Uterus (tissue), 2 donors: ENCODE measurements at regions not wholly inside any gene's neighbourhood (a gene's known extent, or its start where the extent isn't known, plus 50 kb on each side); places are given as distances from the start of the nearest gene placed in this dataset.

Experiments
- POLR2A ChIP-seq, 2 donors: fragments of 450-650 bp; IDR thresholded peaks; one replicate each; pipeline ENCODE4 v1.6.1; 2016; ENCODE audit warnings: antibody characterized with exemption in 2 of 2, mild to moderate bottlenecking in 1 of 2, moderate library complexity in 1 of 2
- TF ChIP-seq, protein P1 (sequence below), 4 experiments: fragments of 200-600 bp in 2 of 4; fragments of 450-650 bp in 2 of 4; sonication (generic) in 2 of 4; IDR thresholded peaks; one replicate each; pipeline ENCODE4 v1.5.1; 2016 to 2019; ENCODE audit warnings: antibody characterized with exemption in 4 of 4, mild to moderate bottlenecking in 2 of 4, moderate library complexity in 1 of 4

DNA sequence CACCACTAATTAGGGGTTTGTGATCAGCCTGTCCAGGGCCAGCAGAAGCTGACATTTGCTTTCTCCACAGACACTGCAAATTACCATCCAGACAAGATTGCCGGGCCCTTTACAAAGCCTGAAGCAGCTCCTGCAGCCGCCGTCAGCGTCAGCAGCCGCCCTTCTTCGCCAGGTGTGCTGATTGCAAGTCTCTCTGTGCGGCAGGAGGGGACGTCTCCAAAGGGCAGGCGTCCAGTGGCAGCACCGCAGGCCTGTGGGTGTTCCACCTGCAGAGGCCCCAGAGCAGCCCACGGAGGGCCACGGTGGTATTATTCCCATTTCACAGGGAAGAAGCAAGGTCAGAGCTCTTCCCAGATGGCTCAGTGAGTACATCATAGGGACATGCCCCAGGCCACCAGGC is 108.0 kb upstream of the PPP1R26 start:
- TF ChIP-seq, protein P1, sequence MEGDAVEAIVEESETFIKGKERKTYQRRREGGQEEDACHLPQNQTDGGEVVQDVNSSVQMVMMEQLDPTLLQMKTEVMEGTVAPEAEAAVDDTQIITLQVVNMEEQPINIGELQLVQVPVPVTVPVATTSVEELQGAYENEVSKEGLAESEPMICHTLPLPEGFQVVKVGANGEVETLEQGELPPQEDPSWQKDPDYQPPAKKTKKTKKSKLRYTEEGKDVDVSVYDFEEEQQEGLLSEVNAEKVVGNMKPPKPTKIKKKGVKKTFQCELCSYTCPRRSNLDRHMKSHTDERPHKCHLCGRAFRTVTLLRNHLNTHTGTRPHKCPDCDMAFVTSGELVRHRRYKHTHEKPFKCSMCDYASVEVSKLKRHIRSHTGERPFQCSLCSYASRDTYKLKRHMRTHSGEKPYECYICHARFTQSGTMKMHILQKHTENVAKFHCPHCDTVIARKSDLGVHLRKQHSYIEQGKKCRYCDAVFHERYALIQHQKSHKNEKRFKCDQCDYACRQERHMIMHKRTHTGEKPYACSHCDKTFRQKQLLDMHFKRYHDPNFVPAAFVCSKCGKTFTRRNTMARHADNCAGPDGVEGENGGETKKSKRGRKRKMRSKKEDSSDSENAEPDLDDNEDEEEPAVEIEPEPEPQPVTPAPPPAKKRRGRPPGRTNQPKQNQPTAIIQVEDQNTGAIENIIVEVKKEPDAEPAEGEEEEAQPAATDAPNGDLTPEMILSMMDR (IDR thresholded peaks at IDR 0.05): no peak
- TF ChIP-seq POLR2A (IDR thresholded peaks at IDR 0.05): no peak
